HG02840 (cell line): ENCODE measurements at regions not wholly inside any gene's neighbourhood (a gene's known extent, or its start where the extent isn't known, plus 50 kb on each side); places are given as distances from the start of the nearest gene placed in this dataset.
A peak's percentile ranks its signal among the peaks of the same experiment; 100 is the strongest.
"Not testable (repeated sequence)": the region's sequence is repeated elsewhere in the genome, so short reads cannot be mapped to it uniquely, and the experiment has no call there.

Experiments used
- ATAC-seq: cut with Tn5 transposase; IDR thresholded peaks from one replicate; pipeline ENCODE4 v1.9.1; 2021; ENCODE audit warnings: mild to moderate bottlenecking, moderate library complexity, moderate number of reproducible peaks; ENCODE audit not compliant: unreplicated experiment, low FRiP score

- ATAC-seq: not testable (repeated sequence)
Observed at GRCh38 chr1:219410721-219411120, 202.2 kb downstream of the ZC3H11B start.

GRCh38 chr1:219405531-219406331 lies 207.2 kb downstream of the ZC3H11B start:
- ATAC-seq: no peak

- no peak for ATAC-seq
Observed at GRCh38 chr1:219404629-219405028, 208.3 kb downstream of the ZC3H11B start.

GRCh38 chr1:219402925-219403324 lies 210.0 kb downstream of the ZC3H11B start:
- no peak for ATAC-seq

DNA sequence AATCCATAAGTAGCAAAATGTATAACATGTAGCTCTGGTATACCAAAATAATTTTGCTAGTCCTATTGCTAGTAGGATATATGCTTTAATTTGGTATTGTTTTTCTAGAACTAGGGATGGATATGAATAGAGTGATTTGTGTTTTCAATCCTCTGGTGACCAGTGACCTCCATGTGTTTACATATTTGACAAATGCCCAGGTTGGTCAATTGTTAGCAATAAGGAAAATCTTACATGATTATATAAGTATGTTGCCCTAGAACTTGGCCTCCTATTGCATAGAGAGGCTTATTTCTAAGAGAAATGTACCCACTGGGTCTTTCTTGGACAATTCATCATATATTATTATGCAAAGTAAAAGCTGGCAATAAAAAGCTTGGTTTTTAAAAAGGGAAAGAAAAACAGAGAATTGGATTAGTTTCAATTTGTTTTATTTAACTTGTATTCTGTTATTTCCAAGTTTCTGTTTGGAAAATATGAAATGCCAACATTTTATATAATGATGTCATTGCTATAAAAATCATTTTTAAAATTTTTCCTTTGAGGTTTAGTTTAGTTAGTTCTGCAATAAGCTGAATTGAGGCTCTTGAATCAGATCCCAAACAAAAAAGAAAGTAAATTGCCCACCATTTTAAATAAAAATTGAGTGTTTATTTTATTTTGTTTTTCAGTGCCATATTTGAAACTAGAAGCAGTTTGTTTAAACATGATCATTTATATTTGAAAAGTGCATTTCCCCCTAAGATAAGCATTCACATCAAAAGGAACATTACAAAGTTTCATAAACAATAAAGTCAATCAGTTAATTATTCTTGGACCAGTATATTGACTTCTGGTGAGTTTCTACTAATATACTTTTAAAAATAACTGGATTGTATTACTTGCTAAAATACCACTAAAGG lies 210.9 kb downstream of the ZC3H11B start:
- ATAC-seq: no peak

DNA sequence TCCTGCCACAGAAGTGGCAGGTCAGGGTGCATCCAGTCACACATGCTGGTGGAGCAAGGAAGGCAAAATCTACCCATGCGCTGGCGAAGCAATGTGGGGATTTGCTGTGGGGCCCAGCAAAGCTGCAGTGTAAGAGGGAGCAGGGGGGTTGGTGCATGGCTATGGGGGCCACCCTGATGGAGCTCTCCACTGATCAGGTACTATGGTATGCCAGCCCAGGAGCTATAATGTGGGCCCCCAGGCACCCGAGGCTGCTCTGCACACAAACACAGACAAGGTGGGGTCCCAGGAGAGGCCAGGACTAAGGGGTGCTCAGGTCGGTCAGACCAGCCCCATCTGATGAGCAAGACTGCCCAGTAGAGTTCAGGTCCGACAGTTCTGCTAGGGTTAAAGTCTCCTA lies 213.5 kb downstream of the ZC3H11B start:
- no peak for ATAC-seq

DNA sequence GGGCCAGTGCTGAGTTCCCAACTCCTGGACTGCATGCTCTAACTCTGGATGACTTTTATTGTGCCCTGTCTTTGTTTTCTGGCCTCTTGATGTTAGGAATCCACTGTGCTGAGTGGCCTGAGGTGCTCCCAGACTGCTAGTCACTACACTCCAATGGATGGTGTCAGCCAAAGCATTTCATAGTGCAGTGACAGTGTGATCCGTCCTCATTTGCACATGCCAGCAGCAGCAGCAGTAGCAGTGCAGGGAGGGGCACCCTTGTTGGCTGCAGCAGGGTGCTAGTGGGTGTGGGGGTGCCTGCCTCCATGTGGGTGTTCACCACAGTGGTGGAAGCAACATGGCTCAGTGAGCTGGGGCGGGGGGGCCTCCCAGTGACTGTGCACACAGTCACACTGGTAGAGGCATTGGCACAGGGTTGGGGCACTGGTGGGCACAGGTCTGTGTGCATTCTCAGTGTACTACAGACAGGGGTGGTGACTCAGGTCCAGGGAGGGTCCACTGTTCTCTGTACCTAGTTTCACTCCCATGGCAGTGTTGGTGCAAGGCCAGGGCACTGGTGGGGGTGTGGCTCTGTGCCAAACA lies 214.0 kb downstream of the ZC3H11B start:
- ATAC-seq: no peak

GRCh38 chr1:219397511-219397910 lies 215.4 kb downstream of the ZC3H11B start:
- ATAC-seq: no peak

DNA sequence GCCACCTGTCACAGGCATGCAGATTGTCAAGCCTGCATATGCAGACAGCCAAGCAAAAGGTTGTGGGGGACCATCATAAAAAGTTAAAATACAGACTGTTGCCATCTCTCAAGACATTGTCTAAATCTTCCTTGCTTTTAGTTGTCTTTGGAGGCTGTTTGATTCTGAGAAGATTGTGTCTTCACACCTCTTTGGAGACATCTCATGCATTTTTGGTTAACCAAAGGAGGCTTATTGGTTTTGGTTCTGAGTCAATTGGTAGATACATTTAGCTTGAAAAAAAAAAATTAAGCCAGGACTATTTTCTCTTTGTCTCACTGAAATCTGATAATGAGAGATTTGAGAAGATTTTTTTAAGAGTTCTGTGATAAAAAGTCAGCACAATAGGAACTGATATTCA lies 217.6 kb downstream of the LYPLAL1 start:
- ATAC-seq: no peak

DNA sequence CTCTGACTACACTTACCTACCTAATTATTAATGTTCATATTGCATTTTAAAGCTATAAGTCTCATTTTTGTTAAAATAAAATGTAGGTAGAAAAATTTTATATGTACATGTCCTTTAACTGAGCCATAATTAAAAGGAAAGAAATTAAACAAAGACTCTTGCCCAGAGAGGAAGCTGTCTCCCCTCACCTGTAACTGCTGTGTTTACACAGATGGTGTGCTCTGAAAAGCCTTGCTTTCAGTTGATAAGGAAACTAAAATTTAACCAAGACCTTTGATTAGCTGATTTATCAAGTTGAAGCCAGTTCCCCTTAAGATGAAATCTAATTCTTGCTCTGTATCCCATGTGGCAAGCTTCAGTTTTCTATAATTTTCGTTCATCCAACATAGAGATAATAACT lies 213.5 kb downstream of the LYPLAL1 start:
- no peak for ATAC-seq

GRCh38 chr1:219385787-219386427 lies 212.2 kb downstream of the LYPLAL1 start:
- ATAC-seq: peak; percentile 72

DNA sequence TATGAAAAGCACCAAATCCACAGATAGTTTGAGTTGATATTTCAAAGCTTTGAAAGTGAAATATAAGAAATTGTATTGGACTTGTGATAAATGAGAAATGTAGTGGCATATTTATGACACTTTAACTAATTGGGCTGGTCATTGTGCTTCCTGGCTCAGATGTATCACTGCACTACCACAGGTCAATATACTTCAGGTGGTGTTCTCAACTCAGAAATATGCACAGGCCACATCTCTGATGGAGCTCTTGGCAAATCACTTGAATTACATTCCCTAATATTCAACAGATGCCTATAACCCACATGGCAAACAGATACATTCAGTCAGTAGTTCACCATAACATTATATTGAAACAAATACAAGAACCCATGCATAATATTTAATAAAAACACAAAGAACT lies 209.6 kb downstream of the LYPLAL1 start:
- ATAC-seq: no peak

- no peak for ATAC-seq
Observed at GRCh38 chr1:219381396-219381795, 207.7 kb downstream of the LYPLAL1 start.

DNA sequence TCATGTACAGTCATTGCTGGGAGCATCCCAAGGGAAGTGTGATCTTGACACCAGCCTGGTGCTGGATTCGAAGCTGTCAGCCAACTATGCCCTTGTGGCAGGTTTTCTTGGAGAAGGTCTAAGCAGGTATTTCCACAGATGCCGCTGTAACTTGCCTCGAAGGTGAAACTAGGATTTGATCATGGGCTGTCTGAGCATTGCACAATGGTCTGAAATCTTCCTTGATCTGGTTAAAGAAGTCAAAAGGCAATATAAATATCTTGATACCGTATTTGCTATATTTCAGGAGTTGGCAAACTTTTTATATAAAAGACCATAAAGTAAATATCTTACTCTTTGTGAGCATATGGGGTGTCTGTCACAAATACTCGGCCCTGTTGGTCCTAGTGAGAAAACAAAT lies 206.8 kb downstream of the LYPLAL1 start:
- ATAC-seq: no peak

GRCh38 chr1:219379691-219380090 lies 206.0 kb downstream of the LYPLAL1 start:
- ATAC-seq: no peak

DNA sequence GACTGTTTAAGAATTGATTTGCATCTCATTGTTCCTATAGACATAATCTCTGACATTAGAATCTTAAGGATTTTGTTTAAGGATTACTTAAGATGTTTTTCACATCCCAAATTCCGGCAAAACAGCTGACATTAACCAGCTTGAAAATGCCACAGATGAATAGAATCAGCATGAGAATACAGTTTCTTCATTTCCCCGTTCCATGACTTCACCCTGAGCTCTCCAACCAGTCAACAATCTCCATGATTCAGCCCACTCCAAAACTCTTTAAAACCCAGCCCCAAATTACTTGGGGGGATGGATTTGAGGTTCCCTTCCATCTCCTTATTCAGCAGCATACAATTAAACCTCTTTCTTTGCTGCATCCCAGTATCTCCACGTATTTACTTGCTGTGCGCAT lies 201.0 kb downstream of the LYPLAL1 start:
- no peak for ATAC-seq

DNA sequence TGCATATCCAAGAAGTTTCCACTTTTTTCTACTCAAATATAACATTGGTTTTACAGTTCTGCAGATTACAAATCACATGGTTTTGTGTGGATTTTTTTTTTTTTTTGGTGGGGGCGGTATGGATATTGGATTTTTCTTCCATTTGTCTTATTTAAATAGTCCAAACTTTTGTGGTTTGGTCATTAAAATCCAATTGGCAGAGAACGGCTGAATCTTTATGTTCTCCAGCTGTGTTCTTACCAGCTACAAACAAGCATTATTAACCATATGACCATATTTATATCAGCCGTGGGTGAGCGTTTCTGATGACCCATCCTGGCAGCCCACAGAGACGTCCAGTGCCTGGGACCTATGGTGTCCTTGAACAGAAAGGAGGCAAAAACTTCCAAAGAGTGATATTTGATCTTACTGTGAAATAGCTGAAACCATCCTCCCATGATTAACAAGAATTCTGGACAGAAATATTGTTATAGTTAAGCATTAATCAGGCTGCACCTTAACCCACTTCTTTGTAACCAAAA lies 200.4 kb downstream of the LYPLAL1 start:
- ATAC-seq: no peak

GRCh38 chr1:219373616-219373935 lies 199.9 kb downstream of the LYPLAL1 start:
- ATAC-seq: no peak

DNA sequence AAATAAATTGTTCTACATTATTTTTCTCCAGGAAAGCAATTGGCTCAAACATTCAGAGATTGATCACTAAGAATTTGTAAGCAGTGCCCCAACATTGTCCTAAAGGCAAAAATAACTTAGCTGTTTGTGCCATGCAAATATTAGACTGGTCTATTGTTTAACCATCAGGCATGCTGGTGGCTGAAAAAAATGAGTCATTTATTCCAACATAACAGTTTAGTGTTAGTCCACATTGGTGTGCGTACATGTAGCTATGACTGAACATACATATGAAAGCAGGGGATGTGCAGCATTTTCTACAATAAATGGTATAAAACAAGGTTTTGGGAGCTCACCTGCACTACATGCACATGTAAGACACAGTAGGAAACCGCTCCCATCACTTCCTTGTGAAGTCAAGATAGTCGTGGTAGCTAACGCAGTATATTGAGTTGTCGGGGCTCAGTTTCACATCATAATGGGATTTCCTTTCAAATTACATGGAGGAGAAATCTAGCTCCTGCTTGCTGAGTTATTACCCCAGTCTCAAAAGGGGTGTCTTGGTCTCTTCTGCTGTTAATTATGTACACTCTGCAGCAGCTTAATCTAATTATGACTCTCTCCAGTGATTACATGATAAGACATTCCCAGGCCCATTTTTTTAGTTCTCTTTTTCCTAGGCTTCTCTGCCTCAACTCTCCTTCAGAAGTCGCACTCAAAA lies 199.4 kb downstream of the LYPLAL1 start:
- ATAC-seq: no peak

GRCh38 chr1:219371471-219371870 lies 197.8 kb downstream of the LYPLAL1 start:
- ATAC-seq: no peak
